ENCODE measurements at regions not wholly inside any gene's neighbourhood (a gene's known extent, or its start where the extent isn't known, plus 50 kb on each side); places are given as distances from the start of the nearest gene placed in this dataset.

DNA sequence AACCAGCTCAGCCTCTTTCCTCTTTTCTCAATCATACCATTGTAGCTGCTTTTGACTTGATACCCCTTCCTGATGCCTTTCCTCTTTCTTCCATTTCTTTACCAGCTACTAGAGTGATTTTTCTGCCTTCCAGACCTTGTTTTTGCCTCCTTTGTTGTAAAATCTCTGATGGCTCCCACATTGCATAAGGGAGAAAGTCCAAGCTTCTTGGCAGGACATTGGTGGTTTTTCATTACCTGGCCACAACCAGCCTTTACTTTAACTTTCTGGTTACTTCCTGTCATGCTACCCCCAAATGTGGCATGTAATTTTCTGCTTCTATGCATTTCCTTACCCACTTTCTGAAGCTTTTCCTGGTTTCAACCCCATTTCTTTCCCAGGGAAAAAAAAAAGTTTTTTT lies 452.5 kb downstream of the TMEM38B start:
- no peak for TF ChIP-seq RAD21 (IDR thresholded peaks at IDR 0.05; ENCODE audit: low read depth)
- TF ChIP-seq, protein P1, sequence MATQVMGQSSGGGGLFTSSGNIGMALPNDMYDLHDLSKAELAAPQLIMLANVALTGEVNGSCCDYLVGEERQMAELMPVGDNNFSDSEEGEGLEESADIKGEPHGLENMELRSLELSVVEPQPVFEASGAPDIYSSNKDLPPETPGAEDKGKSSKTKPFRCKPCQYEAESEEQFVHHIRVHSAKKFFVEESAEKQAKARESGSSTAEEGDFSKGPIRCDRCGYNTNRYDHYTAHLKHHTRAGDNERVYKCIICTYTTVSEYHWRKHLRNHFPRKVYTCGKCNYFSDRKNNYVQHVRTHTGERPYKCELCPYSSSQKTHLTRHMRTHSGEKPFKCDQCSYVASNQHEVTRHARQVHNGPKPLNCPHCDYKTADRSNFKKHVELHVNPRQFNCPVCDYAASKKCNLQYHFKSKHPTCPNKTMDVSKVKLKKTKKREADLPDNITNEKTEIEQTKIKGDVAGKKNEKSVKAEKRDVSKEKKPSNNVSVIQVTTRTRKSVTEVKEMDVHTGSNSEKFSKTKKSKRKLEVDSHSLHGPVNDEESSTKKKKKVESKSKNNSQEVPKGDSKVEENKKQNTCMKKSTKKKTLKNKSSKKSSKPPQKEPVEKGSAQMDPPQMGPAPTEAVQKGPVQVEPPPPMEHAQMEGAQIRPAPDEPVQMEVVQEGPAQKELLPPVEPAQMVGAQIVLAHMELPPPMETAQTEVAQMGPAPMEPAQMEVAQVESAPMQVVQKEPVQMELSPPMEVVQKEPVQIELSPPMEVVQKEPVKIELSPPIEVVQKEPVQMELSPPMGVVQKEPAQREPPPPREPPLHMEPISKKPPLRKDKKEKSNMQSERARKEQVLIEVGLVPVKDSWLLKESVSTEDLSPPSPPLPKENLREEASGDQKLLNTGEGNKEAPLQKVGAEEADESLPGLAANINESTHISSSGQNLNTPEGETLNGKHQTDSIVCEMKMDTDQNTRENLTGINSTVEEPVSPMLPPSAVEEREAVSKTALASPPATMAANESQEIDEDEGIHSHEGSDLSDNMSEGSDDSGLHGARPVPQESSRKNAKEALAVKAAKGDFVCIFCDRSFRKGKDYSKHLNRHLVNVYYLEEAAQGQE (IDR thresholded peaks at IDR 0.05; ENCODE audit: low read depth): no peak
- TF ChIP-seq EGR1 (IDR thresholded peaks at IDR 0.05): no peak
- TF ChIP-seq NFIC (IDR thresholded peaks at IDR 0.05): no peak
- TF ChIP-seq YY1 (IDR thresholded peaks at IDR 0.05; ENCODE audit: low read depth): no peak
- TF ChIP-seq FOXM1 (IDR thresholded peaks at IDR 0.05; ENCODE audit: borderline replicate concordance, low read depth): no peak
- TF ChIP-seq, protein P2, sequence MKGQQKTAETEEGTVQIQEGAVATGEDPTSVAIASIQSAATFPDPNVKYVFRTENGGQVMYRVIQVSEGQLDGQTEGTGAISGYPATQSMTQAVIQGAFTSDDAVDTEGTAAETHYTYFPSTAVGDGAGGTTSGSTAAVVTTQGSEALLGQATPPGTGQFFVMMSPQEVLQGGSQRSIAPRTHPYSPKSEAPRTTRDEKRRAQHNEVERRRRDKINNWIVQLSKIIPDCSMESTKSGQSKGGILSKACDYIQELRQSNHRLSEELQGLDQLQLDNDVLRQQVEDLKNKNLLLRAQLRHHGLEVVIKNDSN (IDR thresholded peaks at IDR 0.05): no peak
- TF ChIP-seq TEAD4 (IDR thresholded peaks at IDR 0.05): no peak
- no peak for TF ChIP-seq EP300 (IDR thresholded peaks at IDR 0.05; ENCODE audit: borderline replicate concordance)
